ENCODE measurements at regions not wholly inside any gene's neighbourhood (a gene's known extent, or its start where the extent isn't known, plus 50 kb on each side); places are given as distances from the start of the nearest gene placed in this dataset.

- TF ChIP-seq, protein P1, sequence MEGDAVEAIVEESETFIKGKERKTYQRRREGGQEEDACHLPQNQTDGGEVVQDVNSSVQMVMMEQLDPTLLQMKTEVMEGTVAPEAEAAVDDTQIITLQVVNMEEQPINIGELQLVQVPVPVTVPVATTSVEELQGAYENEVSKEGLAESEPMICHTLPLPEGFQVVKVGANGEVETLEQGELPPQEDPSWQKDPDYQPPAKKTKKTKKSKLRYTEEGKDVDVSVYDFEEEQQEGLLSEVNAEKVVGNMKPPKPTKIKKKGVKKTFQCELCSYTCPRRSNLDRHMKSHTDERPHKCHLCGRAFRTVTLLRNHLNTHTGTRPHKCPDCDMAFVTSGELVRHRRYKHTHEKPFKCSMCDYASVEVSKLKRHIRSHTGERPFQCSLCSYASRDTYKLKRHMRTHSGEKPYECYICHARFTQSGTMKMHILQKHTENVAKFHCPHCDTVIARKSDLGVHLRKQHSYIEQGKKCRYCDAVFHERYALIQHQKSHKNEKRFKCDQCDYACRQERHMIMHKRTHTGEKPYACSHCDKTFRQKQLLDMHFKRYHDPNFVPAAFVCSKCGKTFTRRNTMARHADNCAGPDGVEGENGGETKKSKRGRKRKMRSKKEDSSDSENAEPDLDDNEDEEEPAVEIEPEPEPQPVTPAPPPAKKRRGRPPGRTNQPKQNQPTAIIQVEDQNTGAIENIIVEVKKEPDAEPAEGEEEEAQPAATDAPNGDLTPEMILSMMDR (IDR thresholded peaks at IDR 0.05): no peak
- TF ChIP-seq POLR2A (IDR thresholded peaks at IDR 0.05): no peak
Observed at GRCh38 chr7:114083166-114084001, 164.6 kb upstream of the PPP1R3A start.
